IPS DF 6.9 (cell line): ENCODE measurements at regions not wholly inside any gene's neighbourhood (a gene's known extent, or its start where the extent isn't known, plus 50 kb on each side); places are given as distances from the start of the nearest gene placed in this dataset.

Experiments used
- DNase-seq: peaks from one replicate; pipeline ENCODE4 v3.0.0-alpha.2; 2013; ENCODE audit warnings: low read depth, low spot score
- H3K27ac ChIP-seq: one replicate; pipeline ENCODE4 v1.5.1; 2013; ENCODE audit warnings: low read length, control low read depth
- H3K27me3 ChIP-seq: 2 replicates; pipeline ENCODE4 v1.6.1; 2013; ENCODE audit warnings: mild to moderate bottlenecking, low read length; ENCODE audit not compliant: control insufficient read depth, insufficient read depth
- H3K36me3 ChIP-seq: 2 replicates; pipeline ENCODE4 v1.6.1; 2013; ENCODE audit warnings: low read length; ENCODE audit not compliant: control insufficient read depth, insufficient read depth
- H3K4me1 ChIP-seq: 2 replicates; pipeline ENCODE4 v1.6.1; 2013; ENCODE audit warnings: low read length; ENCODE audit not compliant: control insufficient read depth, insufficient read depth
- H3K4me3 ChIP-seq: 2 replicates; pipeline ENCODE4 v1.5.1; 2013; ENCODE audit warnings: mild to moderate bottlenecking, low read length
- H3K9me3 ChIP-seq: 2 replicates; pipeline ENCODE4 v1.6.1; 2013; ENCODE audit warnings: low read length, inconsistent platforms; ENCODE audit not compliant: control insufficient read depth, insufficient read depth
- WGBS: extraction: QIAGEN DNeasy Blood & Tissue Kit; methylation state at CpG from one replicate; pipeline ENCODE4 v1.1.7; 2013; ENCODE audit warnings: mixed read lengths, missing lambda C conversion rate; ENCODE audit not compliant: insufficient read length, insufficient coverage; 5-methylcytosine and 5-hydroxymethylcytosine counted together

GRCh38 chr15:95086531-95087252, 855.3 kb downstream of the MCTP2 start:
- H3K27ac ChIP-seq, result no peak overlapping the region
- H3K36me3 ChIP-seq, result no peaks in the 10 kb centered on the region
- H3K27me3 ChIP-seq, result no peaks in the 10 kb centered on the region
- DNase-seq, result no peak
- H3K4me3 ChIP-seq, result no peak overlapping the region
- H3K9me3 ChIP-seq, result no peaks in the 10 kb centered on the region
- H3K4me1 ChIP-seq, result peaks cover 3% of the 10 kb centered on the region
- WGBS, result no CpG with 5 or more reads among the region's 5 CpGs

DNA sequence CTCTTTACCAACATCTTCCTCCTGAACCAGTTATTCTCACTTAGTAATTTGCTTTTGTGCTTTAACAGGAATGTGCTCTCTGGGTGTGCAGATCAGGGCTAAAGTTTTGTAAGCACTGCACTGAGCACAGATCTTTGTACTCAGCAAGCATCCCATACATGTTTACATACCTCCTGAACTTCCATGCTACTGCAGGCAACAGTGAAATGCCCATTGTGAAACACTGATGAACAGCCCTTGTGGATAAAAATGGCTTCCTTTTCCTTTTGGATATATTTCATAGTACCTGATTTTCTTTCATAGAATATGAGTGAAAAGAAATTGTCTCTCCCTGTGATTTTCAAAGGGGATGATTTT, 855.9 kb downstream of the MCTP2 start:
- no peaks in the 10 kb centered on the region for H3K27me3 ChIP-seq
- no peak overlapping the region for H3K4me3 ChIP-seq
- no peak overlapping the region for H3K27ac ChIP-seq

DNA sequence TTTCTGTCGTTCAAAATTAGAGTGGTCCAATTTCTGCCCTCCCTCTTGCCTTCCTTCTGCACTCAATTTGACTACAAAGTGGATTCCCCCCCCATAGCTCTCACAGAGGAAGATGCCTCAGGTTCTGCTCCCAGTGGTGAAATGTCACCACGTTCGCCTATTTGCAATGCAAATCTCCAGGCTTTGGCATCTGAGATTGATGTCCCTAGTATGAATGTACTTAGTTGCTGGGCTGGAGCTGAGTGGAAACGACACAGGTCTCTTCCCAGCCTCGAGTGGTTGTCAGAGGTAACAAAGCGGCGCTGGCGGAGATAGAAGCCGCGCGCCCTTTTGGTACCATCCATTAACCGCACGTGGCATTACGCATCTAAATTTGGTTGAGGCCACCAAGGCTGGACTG, 860.1 kb downstream of the MCTP2 start:
- Histone ChIP-seq H3K9me3 (no peaks in the 10 kb centered on the region), H3K36me3 (no peaks in the 10 kb centered on the region), H3K4me1 (peaks cover 3% of the 10 kb centered on the region), H3K27ac (no peak overlapping the region), H3K27me3 (no peaks in the 10 kb centered on the region), H3K4me3 (no peak overlapping the region)
- no CpG with 5 or more reads among the region's 14 CpGs for WGBS
- no peak for DNase-seq

More for the DNA sequence above, 855.9 kb downstream of the MCTP2 start:
- no peak for DNase-seq
- Histone ChIP-seq H3K36me3 (no peaks in the 10 kb centered on the region), H3K9me3 (no peaks in the 10 kb centered on the region), H3K4me1 (peaks cover 3% of the 10 kb centered on the region)

DNA sequence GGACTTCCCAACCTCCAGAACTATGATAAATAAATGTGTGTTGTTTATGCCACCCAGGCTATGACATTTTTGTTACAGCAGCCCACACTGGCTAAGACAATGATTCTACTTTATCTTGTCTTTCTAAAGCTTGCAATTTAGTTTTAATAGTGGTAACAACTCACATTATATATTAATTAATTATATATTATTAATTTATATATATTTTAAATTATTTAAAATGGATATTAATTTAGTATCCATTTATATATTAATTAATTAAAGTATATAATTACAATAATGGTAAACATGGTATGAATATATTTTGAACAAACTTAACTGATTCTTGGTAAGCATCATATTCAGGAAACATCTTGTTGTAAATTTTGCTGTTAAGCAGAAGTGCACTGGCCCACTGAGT, 863.9 kb downstream of the MCTP2 start:
- Histone ChIP-seq H3K27ac (no peak overlapping the region), H3K36me3 (no peaks in the 10 kb centered on the region), H3K4me3 (no peak overlapping the region), H3K4me1 (peaks cover 3% of the 10 kb centered on the region), H3K27me3 (no peaks in the 10 kb centered on the region), H3K9me3 (no peaks in the 10 kb centered on the region)
- no peak for DNase-seq

GRCh38 chr15:95096651-95097050, 865.3 kb downstream of the MCTP2 start:
- H3K4me1 ChIP-seq, result no peaks in the 10 kb centered on the region; the same call in 1 of the 2 replicates
- WGBS, result no CpG with 5 or more reads among the region's 6 CpGs
- no peak overlapping the region for H3K27ac ChIP-seq
- no peaks in the 10 kb centered on the region for H3K36me3 ChIP-seq
- no peaks in the 10 kb centered on the region for H3K27me3 ChIP-seq
- H3K4me3 ChIP-seq, result no peak overlapping the region
- DNase-seq, result no peak
- no peaks in the 10 kb centered on the region for H3K9me3 ChIP-seq

DNA sequence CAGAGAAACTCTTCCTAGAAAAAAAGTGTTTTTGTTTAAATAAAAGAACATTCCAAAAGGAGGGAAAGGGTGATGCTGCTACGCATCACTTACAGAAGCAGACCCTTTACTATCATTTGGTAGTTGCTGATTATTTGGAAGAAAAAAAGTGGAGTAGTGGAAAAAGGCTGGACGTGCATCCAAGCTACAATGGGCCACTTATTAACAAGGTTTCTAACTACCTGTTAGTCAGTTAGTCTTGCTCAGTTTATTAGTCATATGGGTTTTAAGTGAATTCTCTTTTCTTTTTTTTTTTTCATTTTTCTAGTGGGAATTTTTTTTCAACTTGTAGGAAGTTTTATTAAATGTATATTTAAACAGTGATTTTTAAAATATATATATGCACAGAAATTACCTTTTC, 866.0 kb downstream of the MCTP2 start:
- no peaks in the 10 kb centered on the region for H3K27me3 ChIP-seq
- WGBS, result no CpG with 5 or more reads among the region's 2 CpGs
- no peak overlapping the region for H3K27ac ChIP-seq
- H3K4me3 ChIP-seq, result no peak overlapping the region
- H3K36me3 ChIP-seq, result no peaks in the 10 kb centered on the region
- H3K4me1 ChIP-seq, result no peaks in the 10 kb centered on the region
- DNase-seq, result no peak
- no peaks in the 10 kb centered on the region for H3K9me3 ChIP-seq

DNA sequence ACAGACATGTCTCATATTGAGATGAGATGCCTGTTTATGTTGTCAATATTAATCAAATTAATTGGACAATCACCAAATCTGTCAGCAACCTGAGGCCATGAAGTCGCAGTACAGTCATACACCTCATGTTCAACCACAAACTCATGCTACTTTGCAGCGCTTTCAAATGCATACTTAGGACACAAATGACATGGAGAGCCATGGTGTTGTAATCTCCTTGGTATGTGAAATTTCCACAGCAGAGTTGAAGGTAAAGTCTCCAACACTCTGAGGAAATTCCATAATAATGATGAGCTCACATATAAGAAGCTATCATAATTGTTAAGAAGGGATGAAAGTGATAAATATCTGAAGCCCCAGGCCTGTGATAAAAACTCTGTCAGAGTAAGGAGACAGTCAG, 873.9 kb downstream of the MCTP2 start:
- no peak for DNase-seq
- H3K27ac ChIP-seq, result no peak overlapping the region
- WGBS, result no CpG with 5 or more reads among the region's 2 CpGs
- H3K4me1 ChIP-seq, result no peaks in the 10 kb centered on the region
- no peak overlapping the region for H3K4me3 ChIP-seq
- no peaks in the 10 kb centered on the region for H3K9me3 ChIP-seq
- no peaks in the 10 kb centered on the region for H3K36me3 ChIP-seq
- H3K27me3 ChIP-seq, result no peaks in the 10 kb centered on the region

DNA sequence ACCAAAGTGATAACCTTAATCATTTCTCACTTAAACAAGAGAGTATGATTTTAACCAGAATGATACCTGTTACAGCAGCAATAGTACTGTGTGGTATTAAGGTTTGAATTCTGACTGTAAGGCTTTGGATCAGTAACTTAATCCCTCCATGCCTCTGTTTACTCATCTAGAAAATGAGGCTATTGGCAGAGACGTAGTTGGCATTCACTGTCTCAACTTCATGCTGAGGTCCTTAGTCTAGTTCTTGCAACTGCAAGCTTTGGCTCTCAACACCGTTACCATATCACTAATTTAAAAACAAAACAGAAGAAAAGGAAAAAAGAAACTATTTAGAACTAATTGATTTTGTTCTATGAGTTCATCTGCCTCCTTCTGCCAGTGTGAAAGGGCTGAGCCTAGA, 875.4 kb downstream of the MCTP2 start:
- Histone ChIP-seq H3K27ac (no peak overlapping the region), H3K4me3 (no peak overlapping the region), H3K9me3 (no peaks in the 10 kb centered on the region), H3K27me3 (no peaks in the 10 kb centered on the region), H3K36me3 (no peaks in the 10 kb centered on the region), H3K4me1 (no peaks in the 10 kb centered on the region)
- no peak for DNase-seq
- WGBS, result no CpG with 5 or more reads among the region's 2 CpGs

DNA sequence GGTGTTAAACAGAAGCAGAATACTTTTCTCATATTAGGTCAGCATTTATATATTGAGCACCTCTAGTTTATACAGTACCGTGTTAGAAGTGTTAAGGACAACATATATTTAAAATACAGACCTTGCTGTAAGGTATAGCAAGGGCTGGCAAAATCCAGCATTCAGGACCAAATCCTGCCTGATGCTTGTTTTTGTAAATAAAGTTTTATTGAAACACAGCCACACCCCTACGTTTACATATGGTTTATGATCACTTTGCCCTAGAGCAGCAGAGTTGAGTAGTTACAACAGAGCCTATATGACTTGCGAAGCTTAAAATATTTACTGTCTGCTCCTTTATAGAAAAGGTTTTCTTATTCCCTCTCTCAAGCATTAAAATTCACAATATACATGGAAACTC, 877.3 kb downstream of the MCTP2 start:
- Histone ChIP-seq H3K27ac (no peak overlapping the region), H3K36me3 (no peaks in the 10 kb centered on the region), H3K27me3 (no peaks in the 10 kb centered on the region), H3K4me1 (no peaks in the 10 kb centered on the region), H3K9me3 (no peaks in the 10 kb centered on the region), H3K4me3 (no peak overlapping the region)
- DNase-seq, result no peak
- WGBS, result no CpG with 5 or more reads among the region's 3 CpGs

- H3K9me3 ChIP-seq, result no peaks in the 10 kb centered on the region
- no peak overlapping the region for H3K27ac ChIP-seq
- no peaks in the 10 kb centered on the region for H3K4me1 ChIP-seq
- no CpG with 5 or more reads among the region's 5 CpGs for WGBS
- no peaks in the 10 kb centered on the region for H3K36me3 ChIP-seq
- H3K4me3 ChIP-seq, result no peak overlapping the region
- H3K27me3 ChIP-seq, result no peaks in the 10 kb centered on the region
- DNase-seq, result no peak
Observed at GRCh38 chr15:95111969-95112368, 880.6 kb downstream of the MCTP2 start.

DNA sequence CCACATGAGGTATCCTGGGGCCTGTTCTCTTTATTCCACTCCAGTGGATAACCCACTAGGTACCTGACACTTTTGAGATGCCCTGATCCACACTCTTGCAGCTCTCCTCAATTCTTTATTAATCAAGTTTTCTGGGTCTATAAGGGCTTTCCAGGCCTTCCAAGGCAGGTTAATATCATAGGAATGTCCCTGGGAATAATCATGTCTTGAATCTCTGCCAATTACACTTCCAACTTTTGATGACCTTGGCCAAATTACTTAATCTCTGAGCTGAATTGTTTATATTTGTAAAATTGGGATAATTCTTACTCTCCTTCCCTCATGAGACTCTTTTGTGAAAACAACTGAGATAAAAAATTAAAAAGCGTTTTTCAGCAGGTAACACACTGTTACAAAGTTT, 881.7 kb downstream of the MCTP2 start:
- H3K9me3 ChIP-seq, result no peaks in the 10 kb centered on the region
- DNase-seq, result no peak
- WGBS, result no CpG with 5 or more reads among the region's 1 CpG
- no peaks in the 10 kb centered on the region for H3K4me1 ChIP-seq
- no peaks in the 10 kb centered on the region for H3K36me3 ChIP-seq
- no peak overlapping the region for H3K27ac ChIP-seq
- H3K4me3 ChIP-seq, result no peak overlapping the region
- no peaks in the 10 kb centered on the region for H3K27me3 ChIP-seq
